CD4-positive, alpha-beta T cell (primary cell): ENCODE measurements at regions not wholly inside any gene's neighbourhood (a gene's known extent, or its start where the extent isn't known, plus 50 kb on each side); places are given as distances from the start of the nearest gene placed in this dataset.

Source experiments
- ATAC-seq: fragments of 200-7000 bp; cut with Tn5 transposase; one replicate; pipeline ENCODE4 v1.10.0; 2022; ENCODE audit warnings: mild to moderate bottlenecking; ENCODE audit not compliant: poor library complexity
- CTCF ChIA-PET: fragments of 350-600 bp; sonication (Branson Sonifier 250); formaldehyde crosslinking; loops from one replicate; lab custom pipeline; 2021; ENCODE audit warnings: antibody characterized with exemption, inconsistent platforms; lab: Charles Lee
- POLR2A ChIA-PET: fragments of 350-600 bp; sonication (Branson Sonifier 250); formaldehyde crosslinking; loops from one replicate; lab custom pipeline; 2021; ENCODE audit warnings: antibody characterized with exemption, inconsistent platforms; lab: Charles Lee
- DNase-seq, 14 experiments: peaks; one replicate each; pipeline ENCODE4 v3.0.0-alpha.2; 2013 to 2020; ENCODE audit warnings: mixed read lengths in 2 of 14
- H3K27ac ChIP-seq, 2 donors: one replicate each; pipeline versions ENCODE4 v1.5.1 to v1.7.0; 2013; ENCODE audit warnings: low read length in 2 of 2, low read depth in 1 of 2, mild to moderate bottlenecking in 1 of 2
- H3K27me3 ChIP-seq, 2 experiments: 1 replicate in 1 of 2; 2 replicates in 1 of 2; pipeline versions ENCODE4 v1.6.1 to v1.7.0; 2013; ENCODE audit warnings: low read length in 2 of 2, control low read depth in 1 of 2, mild to moderate bottlenecking in 1 of 2, moderate library complexity in 1 of 2; ENCODE audit not compliant: insufficient read depth in 2 of 2, control insufficient read depth in 1 of 2
- H3K36me3 ChIP-seq: one replicate; pipeline ENCODE4 v1.6.1; 2013; ENCODE audit warnings: low read length, control low read depth; ENCODE audit not compliant: insufficient read depth
- H3K4me1 ChIP-seq: one replicate; pipeline ENCODE4 v1.6.1; 2013; ENCODE audit warnings: low read length, control low read depth; ENCODE audit not compliant: insufficient read depth
- H3K4me3 ChIP-seq: one replicate; pipeline ENCODE4 v1.5.1; 2013; ENCODE audit warnings: mild to moderate bottlenecking, low read length, moderate library complexity
- H3K9me3 ChIP-seq, 2 experiments: 1 replicate in 1 of 2; 2 replicates in 1 of 2; pipeline versions ENCODE4 v1.6.1 to v1.7.0; 2013; ENCODE audit warnings: low read length in 2 of 2, mild to moderate bottlenecking in 2 of 2, control low read depth in 1 of 2, moderate library complexity in 1 of 2; ENCODE audit not compliant: control insufficient read depth in 1 of 2, insufficient read depth in 1 of 2
- H3K27ac Mint-ChIP-seq: one replicate; pipeline ENCODE4 v1.8.0; 2020; ENCODE audit warnings: mixed read lengths
- H3K27me3 Mint-ChIP-seq: one replicate; pipeline ENCODE4 v1.8.0; 2021; ENCODE audit warnings: mixed read lengths
- H3K36me3 Mint-ChIP-seq: one replicate; pipeline ENCODE4 v1.8.0; 2021; ENCODE audit warnings: low read depth, mixed read lengths
- H3K4me1 Mint-ChIP-seq: one replicate; pipeline ENCODE4 v1.8.0; 2021; ENCODE audit warnings: low read depth, mixed read lengths
- H3K4me3 Mint-ChIP-seq: one replicate; pipeline ENCODE4 v1.8.0; 2020; ENCODE audit warnings: mild to moderate bottlenecking, mixed read lengths
- H3K9me3 Mint-ChIP-seq: one replicate; pipeline ENCODE4 v1.8.0; 2020; ENCODE audit warnings: mixed read lengths
- CTCF ChIP-seq: fragments of 200-600 bp; IDR thresholded peaks from one replicate; pipeline ENCODE4 v1.8.0; 2022; ENCODE audit warnings: antibody characterized with exemption, mild to moderate bottlenecking
- intact Hi-C, 2 experiments: fragments of 100-400 bp; cut with DNase I in 1 of 2; cut with micrococcal nuclease in 1 of 2; formaldehyde crosslinking; loops; one replicate each; pipeline versions ENCODE4 v1.15.1 to v1.9.0; 2023 to 2025; cut with DNase I, micrococcal nuclease

GRCh38 chr2:173792741-173793140, 172.4 kb downstream of the SP3 start:
- Histone ChIP-seq H3K9me3 (no peaks in the 10 kb centered on the region), H3K36me3 (no peaks in the 10 kb centered on the region), H3K27me3 (peaks cover 0 to 6% of the 10 kb centered on the region in 2 experiments), H3K27ac (no peak overlapping the region), H3K4me1 (no peaks in the 10 kb centered on the region), H3K4me3 (no peak overlapping the region)
- ChIA-PET CTCF (no interaction called here), POLR2A (no interaction called here)
- Mint-ChIP-seq H3K27me3 (peaks cover 10% of the 10 kb centered on the region), H3K4me1 (no peaks in the 10 kb centered on the region), H3K9me3 (no peaks in the 10 kb centered on the region), H3K4me3 (no peak overlapping the region), H3K36me3 (no peaks in the 10 kb centered on the region), H3K27ac (no peak overlapping the region)
- intact Hi-C loops, result no loop called here
- TF ChIP-seq CTCF, result no peak
- no peak for ATAC-seq
- no peak for DNase-seq

- no peaks in the 10 kb centered on the region for H3K36me3 Mint-ChIP-seq
- no peaks in the 10 kb centered on the region for H3K4me1 Mint-ChIP-seq
- no peak overlapping the region for H3K4me3 Mint-ChIP-seq
- no peak overlapping the region for H3K4me3 ChIP-seq
- CTCF ChIA-PET, result no interaction called here
- no peaks in the 10 kb centered on the region for H3K9me3 Mint-ChIP-seq
- DNase-seq (no peak), ATAC-seq (no peak)
- peaks cover 0 to 2% of the 10 kb centered on the region in 2 experiments for H3K27me3 ChIP-seq
- intact Hi-C loops, result no loop called here
- no peak overlapping the region for H3K27ac Mint-ChIP-seq
- no peak overlapping the region for H3K27ac ChIP-seq
- no peaks in the 10 kb centered on the region for H3K9me3 ChIP-seq
- H3K36me3 ChIP-seq, result no peaks in the 10 kb centered on the region
- POLR2A ChIA-PET, result no interaction called here
- no peaks in the 10 kb centered on the region for H3K4me1 ChIP-seq
- H3K27me3 Mint-ChIP-seq, result peaks cover 10% of the 10 kb centered on the region
- TF ChIP-seq CTCF, result no peak
These were observed 171.2 kb downstream of the SP3 start for GRCh38 chr2:173793709-173794565.

- DNase-seq, result no peak
- H3K27ac Mint-ChIP-seq, result no peak overlapping the region
- POLR2A ChIA-PET, result no interaction called here
- H3K4me3 Mint-ChIP-seq, result no peak overlapping the region
- ATAC-seq, result no peak
- H3K4me1 Mint-ChIP-seq, result no peaks in the 10 kb centered on the region
- Histone ChIP-seq H3K27ac (no peak overlapping the region), H3K4me1 (no peaks in the 10 kb centered on the region), H3K4me3 (no peak overlapping the region), H3K27me3 (no peaks in the 10 kb centered on the region), H3K36me3 (no peaks in the 10 kb centered on the region), H3K9me3 (no peaks in the 10 kb centered on the region)
- no peaks in the 10 kb centered on the region for H3K9me3 Mint-ChIP-seq
- TF ChIP-seq CTCF, result no peak
- H3K36me3 Mint-ChIP-seq, result no peaks in the 10 kb centered on the region
- intact Hi-C loops, result no loop called here
- H3K27me3 Mint-ChIP-seq, result no peaks in the 10 kb centered on the region
- CTCF ChIA-PET, result no interaction called here
These were observed 167.4 kb downstream of the SP3 start for GRCh38 chr2:173797586-173798263.
